ENCODE measurements at regions not wholly inside any gene's neighbourhood (a gene's known extent, or its start where the extent isn't known, plus 50 kb on each side); places are given as distances from the start of the nearest gene placed in this dataset. TPM values are rescaled to one million over a fixed set of nuclear protein-coding genes. Genes with fewer than 3 reads are reported as not detected.

DNA sequence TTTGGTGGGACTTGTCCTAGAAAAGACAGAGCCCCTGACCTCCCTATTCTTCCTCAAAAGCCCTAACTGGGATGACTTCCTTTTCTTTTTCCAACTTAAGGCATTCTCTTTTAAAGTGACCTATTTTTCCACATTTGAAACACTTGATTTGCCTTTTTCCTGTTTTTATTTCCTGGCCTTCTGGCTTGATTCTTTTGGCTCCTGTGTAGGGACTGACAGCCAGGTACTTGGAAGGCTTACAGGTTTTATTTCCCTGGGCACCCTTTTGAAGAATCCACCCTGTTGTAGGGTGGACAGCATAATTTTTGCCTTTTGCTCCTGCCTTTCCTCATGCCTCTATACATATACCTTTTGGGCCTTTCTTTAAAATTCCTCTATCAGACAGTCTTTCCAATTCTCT is 271.0 kb upstream of the AMELY start:
- CTCF ChIA-PET, result no interaction called here
- no peaks in the 10 kb centered on the region for H3K36me3 ChIP-seq (ENCODE audit: control insufficient read depth, insufficient read depth, low read length)
- POLR2A ChIA-PET, result no interaction called here
- no peak for DNase-seq (ENCODE audit: low read depth)
- no peak overlapping the region for H3K4me3 ChIP-seq (ENCODE audit: low read depth, low read length)
- no peak for TF ChIP-seq CTCF (IDR thresholded peaks at IDR 0.05; ENCODE audit: insufficient read depth, low read depth, low read length)
- H3K27me3 ChIP-seq (ENCODE audit: control insufficient read depth, insufficient read depth, low read length), result no peaks in the 10 kb centered on the region

- no peaks in the 10 kb centered on the region for H3K36me3 ChIP-seq (ENCODE audit: control insufficient read depth, insufficient read depth, low read length)
- POLR2A ChIA-PET, result no interaction called here
- DNase-seq (ENCODE audit: low read depth), result peak; percentile 0
- no peak overlapping the region for H3K4me3 ChIP-seq (ENCODE audit: low read depth, low read length)
- no peaks in the 10 kb centered on the region for H3K27me3 ChIP-seq (ENCODE audit: control insufficient read depth, insufficient read depth, low read length)
- no peak for TF ChIP-seq CTCF (IDR thresholded peaks at IDR 0.05; ENCODE audit: insufficient read depth, low read depth, low read length)
- CTCF ChIA-PET, result no interaction called here
These were observed 266.1 kb upstream of the AMELY start for GRCh38 chrY:7177631-7178030.

GRCh38 chrY:7169475-7169874 is 257.9 kb upstream of the AMELY start:
- ChIA-PET CTCF (no interaction called here), POLR2A (no interaction called here)
- Histone ChIP-seq H3K4me3 (ENCODE audit: low read depth, low read length) (no peak overlapping the region), H3K36me3 (ENCODE audit: control insufficient read depth, insufficient read depth, low read length) (no peaks in the 10 kb centered on the region), H3K27me3 (ENCODE audit: control insufficient read depth, insufficient read depth, low read length) (no peaks in the 10 kb centered on the region)
- no peak for DNase-seq (ENCODE audit: low read depth)
- no peak for TF ChIP-seq CTCF (IDR thresholded peaks at IDR 0.05; ENCODE audit: insufficient read depth, low read depth, low read length)

- Histone ChIP-seq H3K27me3 (ENCODE audit: control insufficient read depth, insufficient read depth, low read length) (no peaks in the 10 kb centered on the region), H3K36me3 (ENCODE audit: control insufficient read depth, insufficient read depth, low read length) (no peaks in the 10 kb centered on the region), H3K4me3 (ENCODE audit: low read depth, low read length) (no peak overlapping the region)
- ChIA-PET CTCF (no interaction called here), POLR2A (no interaction called here)
- no peak for TF ChIP-seq CTCF (IDR thresholded peaks at IDR 0.05; ENCODE audit: insufficient read depth, low read depth, low read length)
- DNase-seq (ENCODE audit: low read depth), result no peak
These were observed 229.9 kb upstream of the AMELY start for GRCh38 chrY:7141477-7141876.

Small RNA genes lying in the stretch of these regions (small RNA-seq; reads per million reads assigned to genes)
- gene RF00019 (ENCODE audit: insufficient read length, low read depth, low replicate concordance), result not detected
- not detected for gene RN7SKP282 (ENCODE audit: insufficient read length, low read depth, low replicate concordance)
- not detected for gene RNU6-521P (ENCODE audit: insufficient read length, low read depth, low replicate concordance)

Data from BJ (cell line).